NCI-H345 (cell line): ENCODE measurements at regions not wholly inside any gene's neighbourhood (a gene's known extent, or its start where the extent isn't known, plus 50 kb on each side); places are given as distances from the start of the nearest gene placed in this dataset.

Source experiments
- DNase-seq: peaks from one replicate; lab custom pipeline; 2025; lab: John Stamatoyannopoulos, UW

- no peak for DNase-seq
Observed at GRCh38 chr2:146489386-146489785, 1355.4 kb upstream of the ACVR2A start.

- no peak for DNase-seq
Observed at GRCh38 chr2:146481629-146482028, 1363.2 kb upstream of the ACVR2A start.

- DNase-seq, result no peak
Observed at GRCh38 chr2:146477383-146477782, 1367.4 kb upstream of the ACVR2A start.

- no peak for DNase-seq
Observed at GRCh38 chr2:146468578-146468977, 1376.3 kb upstream of the ACVR2A start.

GRCh38 chr2:146467425-146467824 lies 1377.4 kb upstream of the ACVR2A start:
- DNase-seq, result no peak

- no peak for DNase-seq
Observed at GRCh38 chr2:146465460-146465859, 1379.4 kb upstream of the ACVR2A start.

GRCh38 chr2:146461068-146461467 lies 1383.8 kb upstream of the ACVR2A start:
- DNase-seq, result no peak

- DNase-seq, result no peak
Observed at GRCh38 chr2:146458585-146458984, 1386.2 kb upstream of the ACVR2A start.

GRCh38 chr2:146457221-146457620 lies 1387.6 kb upstream of the ACVR2A start:
- no peak for DNase-seq

GRCh38 chr2:146455325-146455724 lies 1389.5 kb upstream of the ACVR2A start:
- no peak for DNase-seq

- no peak for DNase-seq
Observed at GRCh38 chr2:146451972-146452371, 1392.9 kb upstream of the ACVR2A start.

GRCh38 chr2:146450131-146450530 lies 1394.7 kb upstream of the ACVR2A start:
- no peak for DNase-seq

GRCh38 chr2:146444987-146445386 lies 1399.8 kb upstream of the ACVR2A start:
- no peak for DNase-seq

GRCh38 chr2:146444085-146444484 lies 1400.7 kb upstream of the ACVR2A start:
- no peak for DNase-seq

- DNase-seq, result no peak
Observed at GRCh38 chr2:146438246-146438645, 1406.6 kb upstream of the ACVR2A start.

- no peak for DNase-seq
Observed at GRCh38 chr2:146437712-146438111, 1407.1 kb upstream of the ACVR2A start.

- no peak for DNase-seq
Observed at GRCh38 chr2:146433116-146433875, 1411.5 kb upstream of the ACVR2A start.

- DNase-seq, result no peak
Observed at GRCh38 chr2:146429366-146429765, 1415.5 kb upstream of the ACVR2A start.

- DNase-seq, result no peak
Observed at GRCh38 chr2:146417942-146418341, 1426.9 kb upstream of the ACVR2A start.

- no peak for DNase-seq
Observed at GRCh38 chr2:146415291-146415690, 1429.5 kb upstream of the ACVR2A start.

GRCh38 chr2:146414456-146414855 lies 1430.4 kb upstream of the ACVR2A start:
- DNase-seq, result no peak

GRCh38 chr2:146413086-146413610 lies 1431.7 kb upstream of the ACVR2A start:
- no peak for DNase-seq

GRCh38 chr2:146412625-146413024 lies 1432.2 kb upstream of the ACVR2A start:
- DNase-seq, result no peak
